Keratinocyte (primary cell): ENCODE measurements at regions not wholly inside any gene's neighbourhood (a gene's known extent, or its start where the extent isn't known, plus 50 kb on each side); places are given as distances from the start of the nearest gene placed in this dataset.
A peak's percentile ranks its signal among the peaks of the same experiment; 100 is the strongest.

ENCODE experiments used
- DNase-seq: peaks from one replicate; pipeline ENCODE4 v3.0.0-alpha.2; 2011; ENCODE audit warnings: low read depth, missing footprints, low spot score
- FAIRE-seq: peaks from 2 replicates; lab custom pipeline; 2011; peaks lifted over from hg19 to GRCh38; lab: Jason Lieb, UNC
- H2AFZ ChIP-seq: 2 replicates; pipeline ENCODE4 v1.6.0; 2012; ENCODE audit warnings: low read length, control low read depth, inconsistent platforms; ENCODE audit not compliant: control insufficient read depth
- H3K27ac ChIP-seq: 2 replicates; pipeline ENCODE4 v1.5.1; 2011; ENCODE audit warnings: low read length; ENCODE audit not compliant: control insufficient read depth, insufficient read depth
- H3K27me3 ChIP-seq: 3 replicates; pipeline ENCODE4 v1.6.0; 2011; ENCODE audit warnings: low read length; ENCODE audit not compliant: control insufficient read depth, insufficient read depth; ENCODE audit errors: extremely low read depth
- H3K36me3 ChIP-seq, 2 experiments: 2 replicates in 1 of 2; 3 replicates in 1 of 2; pipeline ENCODE4 v1.5.1; 2011; ENCODE audit warnings: low read length in 2 of 2, mild to moderate bottlenecking in 1 of 2; ENCODE audit not compliant: control insufficient read depth in 2 of 2, insufficient read depth in 2 of 2; ENCODE audit errors: extremely low read depth in 1 of 2
- H3K4me1 ChIP-seq: 3 replicates; pipeline ENCODE4 v1.5.1; 2011; ENCODE audit warnings: low read length; ENCODE audit not compliant: control insufficient read depth, insufficient read depth; ENCODE audit errors: extremely low read depth
- H3K4me2 ChIP-seq: 3 replicates; pipeline ENCODE4 v1.6.0; 2011; ENCODE audit warnings: low read depth, low read length; ENCODE audit not compliant: control insufficient read depth, insufficient read depth; ENCODE audit errors: extremely low read depth
- H3K4me3 ChIP-seq, 3 experiments: fragments of 200-600 bp in 1 of 3; sonication (generic) in 1 of 3; 2 replicates in 2 of 3; 3 replicates in 1 of 3; pipeline ENCODE4 v1.5.1; 2011 to 2016; ENCODE audit warnings: low read length in 3 of 3, mild to moderate bottlenecking in 3 of 3, control low read depth in 2 of 3, inconsistent platforms in 1 of 3, low read depth in 1 of 3, mixed read lengths in 1 of 3, mixed run types in 1 of 3, moderate library complexity in 1 of 3; ENCODE audit not compliant: control insufficient read depth in 2 of 3, insufficient read depth in 2 of 3; ENCODE audit errors: extremely low read depth in 1 of 3
- H3K79me2 ChIP-seq: 2 replicates; pipeline ENCODE4 v1.6.0; 2012; ENCODE audit warnings: low read length; ENCODE audit not compliant: control insufficient read depth, insufficient read depth
- H3K9ac ChIP-seq: 3 replicates; pipeline ENCODE4 v1.6.0; 2011; ENCODE audit warnings: low read length; ENCODE audit not compliant: control insufficient read depth, insufficient read depth; ENCODE audit errors: extremely low read depth
- H3K9me1 ChIP-seq: 3 replicates; pipeline ENCODE4 v1.6.0; 2011; ENCODE audit warnings: low read length; ENCODE audit not compliant: control insufficient read depth, insufficient read depth; ENCODE audit errors: extremely low read depth
- H3K9me3 ChIP-seq: 2 replicates; pipeline ENCODE4 v1.5.1; 2012; ENCODE audit warnings: low read depth, low read length; ENCODE audit not compliant: control insufficient read depth
- H4K20me1 ChIP-seq: 3 replicates; pipeline ENCODE4 v1.6.0; 2011; ENCODE audit warnings: low read length; ENCODE audit not compliant: control insufficient read depth, insufficient read depth; ENCODE audit errors: extremely low read depth
- EZH2 ChIP-seq: IDR thresholded peaks from one replicate; pipeline ENCODE4 v1.6.1; 2012; ENCODE audit warnings: inconsistent platforms, mild to moderate bottlenecking, low read length, moderate library complexity
- dilution Hi-C: fragments of 300-500 bp; cut with MboI; formaldehyde crosslinking; loops from one replicate; pipeline ENCODE4 v1.7.0; 2020; ENCODE audit warnings: low sequenced_read_pairs; ENCODE audit not compliant: extremely low pct_ligation_motif_present
- TF ChIP-seq, protein P1 (sequence below), 3 experiments: IDR thresholded peaks in 1 of 3; conservative IDR thresholded peaks in 1 of 3; optimal IDR thresholded peaks in 1 of 3; 2 replicates in 2 of 3; 3 replicates in 1 of 3; pipeline versions ENCODE3 to v1.5.1; 2011; ENCODE audit warnings: low read length in 3 of 3, mild to moderate bottlenecking in 3 of 3, moderate library complexity in 2 of 3, control low read depth in 1 of 3, inconsistent platforms in 1 of 3; ENCODE audit not compliant: insufficient read depth in 2 of 3; ENCODE audit errors: extremely low read depth in 1 of 3

DNA sequence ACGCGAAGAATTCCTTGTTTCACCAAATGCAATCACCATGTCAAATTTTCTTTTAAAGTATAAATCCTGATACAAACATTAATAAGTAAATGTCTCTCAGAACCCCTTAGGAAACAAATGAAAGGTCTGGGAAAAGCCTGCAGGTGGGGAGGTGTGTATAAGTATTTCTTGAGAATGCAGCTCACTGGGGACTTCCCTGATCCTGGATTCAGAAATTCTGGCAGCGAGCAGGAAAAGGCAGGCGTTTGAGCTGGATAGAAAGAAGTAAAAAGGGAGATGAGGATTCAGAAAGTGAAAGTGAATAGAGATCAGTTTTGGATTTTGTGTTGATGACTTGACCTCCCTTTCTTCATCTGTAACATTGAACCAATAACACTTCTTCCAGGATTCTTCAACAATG lies 68.3 kb upstream of the CTSC start:
- TF ChIP-seq EZH2, result no peak
- TF ChIP-seq, protein P1, sequence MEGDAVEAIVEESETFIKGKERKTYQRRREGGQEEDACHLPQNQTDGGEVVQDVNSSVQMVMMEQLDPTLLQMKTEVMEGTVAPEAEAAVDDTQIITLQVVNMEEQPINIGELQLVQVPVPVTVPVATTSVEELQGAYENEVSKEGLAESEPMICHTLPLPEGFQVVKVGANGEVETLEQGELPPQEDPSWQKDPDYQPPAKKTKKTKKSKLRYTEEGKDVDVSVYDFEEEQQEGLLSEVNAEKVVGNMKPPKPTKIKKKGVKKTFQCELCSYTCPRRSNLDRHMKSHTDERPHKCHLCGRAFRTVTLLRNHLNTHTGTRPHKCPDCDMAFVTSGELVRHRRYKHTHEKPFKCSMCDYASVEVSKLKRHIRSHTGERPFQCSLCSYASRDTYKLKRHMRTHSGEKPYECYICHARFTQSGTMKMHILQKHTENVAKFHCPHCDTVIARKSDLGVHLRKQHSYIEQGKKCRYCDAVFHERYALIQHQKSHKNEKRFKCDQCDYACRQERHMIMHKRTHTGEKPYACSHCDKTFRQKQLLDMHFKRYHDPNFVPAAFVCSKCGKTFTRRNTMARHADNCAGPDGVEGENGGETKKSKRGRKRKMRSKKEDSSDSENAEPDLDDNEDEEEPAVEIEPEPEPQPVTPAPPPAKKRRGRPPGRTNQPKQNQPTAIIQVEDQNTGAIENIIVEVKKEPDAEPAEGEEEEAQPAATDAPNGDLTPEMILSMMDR (optimal IDR thresholded peaks at IDR 0.05 in 1 of 3, IDR thresholded peaks at IDR 0.05 in 1 of 3, conservative IDR thresholded peaks at IDR 0.05 in 1 of 3; ENCODE audit: extremely low read depth in 1 of 3, insufficient read depth in 2 of 3, low read length in 3 of 3), result no peak
- Histone ChIP-seq H3K4me3 (peak overlapping the region in 2 of 3 experiments; percentile 4 to 11), H3K79me2 (no peaks in the 10 kb centered on the region), H3K9ac (no peak overlapping the region), H3K27ac (peak overlapping the region; percentile 77), H3K27me3 (no peaks in the 10 kb centered on the region), H3K36me3 (no peaks in the 10 kb centered on the region), H3K4me1 (peaks cover 40% of the 10 kb centered on the region), H3K4me2 (peak overlapping the region; percentile 64), H2AFZ (peak overlapping the region; percentile 5), H3K9me1 (no peaks in the 10 kb centered on the region), H4K20me1 (no peaks in the 10 kb centered on the region), H3K9me3 (no peaks in the 10 kb centered on the region)
- no peak for FAIRE-seq
- dilution Hi-C loops, result no loop called here
- DNase-seq, result no peak

DNA sequence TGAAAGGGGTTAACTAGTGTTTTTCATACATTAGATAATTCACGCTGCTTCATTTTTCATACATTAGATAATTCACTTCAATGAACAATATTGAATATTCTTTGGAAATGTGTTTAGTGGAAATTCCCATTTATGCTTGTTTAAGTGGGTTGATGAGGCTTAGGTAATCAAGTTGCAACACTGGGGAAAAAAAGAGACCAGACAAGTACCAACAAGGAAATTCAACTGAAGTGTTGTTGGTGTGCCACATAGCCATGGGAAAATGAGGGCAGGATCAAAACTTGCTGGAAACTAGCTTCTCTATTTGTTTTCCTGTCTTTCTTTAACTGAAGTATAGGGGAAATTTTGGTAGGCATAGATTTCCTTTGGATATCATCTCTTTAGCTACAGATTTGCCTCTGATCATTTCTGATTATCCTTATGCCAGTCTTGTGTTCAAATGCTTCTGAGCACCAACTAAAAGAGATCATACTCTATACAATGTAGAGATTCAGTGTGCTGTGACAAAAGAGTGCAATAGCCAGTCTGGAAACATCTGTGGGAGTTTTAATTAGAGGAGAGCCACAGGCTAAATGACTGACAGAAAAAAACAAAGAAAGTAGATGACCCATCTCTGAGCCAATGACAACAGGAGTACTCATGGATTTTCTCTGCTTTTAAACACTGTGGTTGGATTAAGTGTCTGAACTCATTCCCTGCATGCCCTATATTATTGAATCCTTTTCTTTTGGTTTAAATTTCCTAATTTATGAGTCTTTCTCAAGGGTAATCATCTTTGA lies 67.6 kb upstream of the CTSC start:
- dilution Hi-C loops, result no loop called here
- peak overlapping the region; percentile 64 for H3K4me2 ChIP-seq

More for the DNA sequence above, 67.6 kb upstream of the CTSC start:
- Histone ChIP-seq H3K9ac (peak overlapping the region; percentile 45), H3K36me3 (no peaks in the 10 kb centered on the region), H3K4me1 (peaks cover 35% of the 10 kb centered on the region), H4K20me1 (no peaks in the 10 kb centered on the region), H2AFZ (peak overlapping the region; percentile 5), H3K9me3 (no peaks in the 10 kb centered on the region), H3K79me2 (no peaks in the 10 kb centered on the region), H3K27me3 (no peaks in the 10 kb centered on the region), H3K9me1 (no peaks in the 10 kb centered on the region), H3K27ac (peak overlapping the region; percentile 77), H3K4me3 (peak overlapping the region in 1 of 3 experiments; percentile 4)
- no peak for TF ChIP-seq EZH2
- TF ChIP-seq, protein P1 (optimal IDR thresholded peaks at IDR 0.05 in 1 of 3, IDR thresholded peaks at IDR 0.05 in 1 of 3, conservative IDR thresholded peaks at IDR 0.05 in 1 of 3; ENCODE audit: extremely low read depth in 1 of 3, insufficient read depth in 2 of 3, low read length in 3 of 3), result no peak
- no peak for DNase-seq
- FAIRE-seq, result peak; percentile 9
